OCI-LY1 (cell line): ENCODE measurements at regions not wholly inside any gene's neighbourhood (a gene's known extent, or its start where the extent isn't known, plus 50 kb on each side); places are given as distances from the start of the nearest gene placed in this dataset.
"Not testable (repeated sequence)": the region's sequence is repeated elsewhere in the genome, so short reads cannot be mapped to it uniquely, and the experiment has no call there.

ENCODE experiments used
- H2AFZ ChIP-seq: fragments of 200-600 bp; sonication (generic), shearing (Covaris generic); 2 replicates; pipeline ENCODE4 v1.6.0; 2014; ENCODE audit warnings: antibody characterized with exemption, mild to moderate bottlenecking, low read length
- H3F3A ChIP-seq: fragments of 200-600 bp; sonication (generic), shearing (Covaris generic); 2 replicates; pipeline ENCODE4 v1.6.0; 2014; ENCODE audit warnings: mild to moderate bottlenecking, antibody characterized with exemption, low read length, moderate library complexity; ENCODE audit not compliant: insufficient read depth
- H3K27ac ChIP-seq: fragments of 200-600 bp; sonication (generic); 2 replicates; pipeline ENCODE4 v1.5.1; 2014; ENCODE audit warnings: low read length, mixed run types, mild to moderate bottlenecking, low read depth; ENCODE audit not compliant: poor library complexity, severe bottlenecking
- H3K27me3 ChIP-seq: fragments of 200-600 bp; sonication (generic); 2 replicates; pipeline ENCODE4 v1.6.0; 2014; ENCODE audit warnings: antibody characterized with exemption, mild to moderate bottlenecking, low read length, moderate library complexity; ENCODE audit not compliant: insufficient read depth
- H3K36me3 ChIP-seq: fragments of 200-600 bp; sonication (generic); 2 replicates; pipeline ENCODE4 v1.6.1; 2014; ENCODE audit warnings: mild to moderate bottlenecking, antibody characterized with exemption, low read length, moderate library complexity, mixed read lengths; ENCODE audit not compliant: insufficient read depth
- H3K4me1 ChIP-seq: fragments of 200-600 bp; sonication (generic); 2 replicates; pipeline ENCODE4 v1.5.1; 2014; ENCODE audit warnings: mild to moderate bottlenecking, low read length, moderate library complexity; ENCODE audit not compliant: insufficient read depth, severe bottlenecking
- H3K4me2 ChIP-seq: fragments of 200-600 bp; sonication (generic), shearing (Covaris generic); 2 replicates; pipeline ENCODE4 v1.6.1; 2014; ENCODE audit warnings: low read length
- H3K4me3 ChIP-seq: fragments of 200-600 bp; sonication (generic); 2 replicates; pipeline ENCODE4 v1.5.1; 2014; ENCODE audit warnings: low read length, low read depth, mild to moderate bottlenecking, mixed read lengths; ENCODE audit not compliant: poor library complexity, severe bottlenecking
- H3K79me2 ChIP-seq: fragments of 200-600 bp; shearing (Covaris generic); 2 replicates; pipeline ENCODE4 v1.6.1; 2016; ENCODE audit warnings: mixed run types, low read length, mixed read lengths; ENCODE audit not compliant: insufficient read depth
- H3K9ac ChIP-seq: fragments of 200-600 bp; sonication (generic), shearing (Covaris generic); 2 replicates; pipeline ENCODE4 v1.6.1; 2014; ENCODE audit warnings: mild to moderate bottlenecking, low read length, mixed read lengths
- H3K9me2 ChIP-seq: fragments of 200-600 bp; sonication (generic), shearing (Covaris generic); 2 replicates; pipeline ENCODE4 v1.6.1; 2014; ENCODE audit warnings: low read depth, mild to moderate bottlenecking, low read length, mixed read lengths
- H3K9me3 ChIP-seq: fragments of 200-600 bp; shearing (Covaris generic); 2 replicates; pipeline ENCODE4 v1.6.1; 2014; ENCODE audit warnings: low read length, mixed read lengths
- H4K20me1 ChIP-seq: fragments of 200-600 bp; sonication (generic), shearing (Covaris generic); 2 replicates; pipeline ENCODE4 v1.6.0; 2016; ENCODE audit warnings: mild to moderate bottlenecking, low read length; ENCODE audit not compliant: insufficient read depth
- EZH2 ChIP-seq: fragments of 200-600 bp; sonication (generic), shearing (Covaris generic); IDR thresholded peaks from 2 replicates; pipeline ENCODE4 v1.8.0; 2017; ENCODE audit warnings: borderline replicate concordance, mixed run types, mild to moderate bottlenecking, antibody characterized with exemption, low read length, moderate library complexity, mixed read lengths
- TF ChIP-seq, protein P1 (sequence below): fragments of 200-600 bp; sonication (generic), shearing (Covaris generic); IDR thresholded peaks from 2 replicates; pipeline ENCODE4 v1.5.1; 2017; ENCODE audit warnings: mild to moderate bottlenecking, antibody characterized with exemption, low read length, moderate library complexity, mixed read lengths

DNA sequence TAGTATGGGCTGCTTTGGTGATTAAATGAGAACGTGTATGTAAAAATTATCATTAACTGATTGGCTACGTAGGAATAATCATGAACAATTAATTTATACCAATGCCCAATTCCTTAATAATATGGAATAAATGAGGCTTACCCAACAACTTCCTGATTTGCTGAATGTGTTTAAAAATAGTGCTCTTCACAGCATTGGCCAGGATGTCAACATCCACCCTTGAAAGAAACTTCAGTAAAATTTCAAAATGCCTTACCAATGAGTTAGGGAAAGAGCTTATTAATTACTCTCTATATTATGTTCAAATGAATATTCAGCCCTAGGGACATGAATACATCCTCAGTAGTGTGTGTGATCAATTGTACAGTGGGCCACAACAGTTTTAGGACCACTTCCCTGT lies 401.4 kb downstream of the PSAT1 start:
- Histone ChIP-seq H3K4me1 (no peaks in the 10 kb centered on the region), H3K4me2 (no peak overlapping the region), H3F3A (no peaks in the 10 kb centered on the region), H3K9me3 (no peaks in the 10 kb centered on the region), H3K4me3 (no peak overlapping the region), H2AFZ (no peak overlapping the region), H3K27ac (no peak overlapping the region), H3K79me2 (no peaks in the 10 kb centered on the region), H3K9ac (no peak overlapping the region), H4K20me1 (no peaks in the 10 kb centered on the region), H3K27me3 (no peaks in the 10 kb centered on the region), H3K36me3 (no peaks in the 10 kb centered on the region), H3K9me2 (no peaks in the 10 kb centered on the region)
- no peak for TF ChIP-seq EZH2
- TF ChIP-seq, protein P1, sequence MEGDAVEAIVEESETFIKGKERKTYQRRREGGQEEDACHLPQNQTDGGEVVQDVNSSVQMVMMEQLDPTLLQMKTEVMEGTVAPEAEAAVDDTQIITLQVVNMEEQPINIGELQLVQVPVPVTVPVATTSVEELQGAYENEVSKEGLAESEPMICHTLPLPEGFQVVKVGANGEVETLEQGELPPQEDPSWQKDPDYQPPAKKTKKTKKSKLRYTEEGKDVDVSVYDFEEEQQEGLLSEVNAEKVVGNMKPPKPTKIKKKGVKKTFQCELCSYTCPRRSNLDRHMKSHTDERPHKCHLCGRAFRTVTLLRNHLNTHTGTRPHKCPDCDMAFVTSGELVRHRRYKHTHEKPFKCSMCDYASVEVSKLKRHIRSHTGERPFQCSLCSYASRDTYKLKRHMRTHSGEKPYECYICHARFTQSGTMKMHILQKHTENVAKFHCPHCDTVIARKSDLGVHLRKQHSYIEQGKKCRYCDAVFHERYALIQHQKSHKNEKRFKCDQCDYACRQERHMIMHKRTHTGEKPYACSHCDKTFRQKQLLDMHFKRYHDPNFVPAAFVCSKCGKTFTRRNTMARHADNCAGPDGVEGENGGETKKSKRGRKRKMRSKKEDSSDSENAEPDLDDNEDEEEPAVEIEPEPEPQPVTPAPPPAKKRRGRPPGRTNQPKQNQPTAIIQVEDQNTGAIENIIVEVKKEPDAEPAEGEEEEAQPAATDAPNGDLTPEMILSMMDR, result no peak

DNA sequence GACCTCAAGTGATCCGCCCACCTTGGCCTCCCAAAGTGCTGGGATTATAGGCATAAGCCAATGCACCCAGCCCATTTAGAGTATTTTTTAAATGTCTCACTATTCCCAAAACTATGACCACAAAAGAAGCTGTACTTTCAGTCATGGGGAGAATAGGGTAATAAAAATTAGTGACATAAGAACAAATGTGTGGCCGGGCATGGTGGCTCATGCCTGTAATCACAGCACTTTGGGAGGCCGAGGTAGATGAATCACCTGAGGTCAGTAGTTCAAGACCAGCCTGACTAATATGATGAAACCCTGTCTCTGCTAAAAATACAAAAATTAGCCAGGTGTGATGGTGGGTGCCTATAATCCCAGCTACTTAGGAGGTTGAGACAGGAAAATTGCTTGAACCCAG lies 402.3 kb downstream of the PSAT1 start:
- H3K27ac ChIP-seq, H3K79me2 ChIP-seq, H3K4me1 ChIP-seq, H2AFZ ChIP-seq, H3K9me2 ChIP-seq, H3K36me3 ChIP-seq, H3K9me3 ChIP-seq, H3K9ac ChIP-seq, H3K4me3 ChIP-seq, H4K20me1 ChIP-seq, H3F3A ChIP-seq, H3K27me3 ChIP-seq, H3K4me2 ChIP-seq: not testable (repeated sequence)

GRCh38 chr9:78704153-78704552 lies 407.2 kb downstream of the PSAT1 start:
- H3K27ac ChIP-seq, H3K9me3 ChIP-seq, H3K4me2 ChIP-seq, H4K20me1 ChIP-seq, H3F3A ChIP-seq, H3K4me1 ChIP-seq, H2AFZ ChIP-seq, H3K4me3 ChIP-seq, H3K9ac ChIP-seq, H3K27me3 ChIP-seq, H3K36me3 ChIP-seq, H3K9me2 ChIP-seq, H3K79me2 ChIP-seq: not testable (repeated sequence)
- TF ChIP-seq, protein P1, result peak; percentile 34

DNA sequence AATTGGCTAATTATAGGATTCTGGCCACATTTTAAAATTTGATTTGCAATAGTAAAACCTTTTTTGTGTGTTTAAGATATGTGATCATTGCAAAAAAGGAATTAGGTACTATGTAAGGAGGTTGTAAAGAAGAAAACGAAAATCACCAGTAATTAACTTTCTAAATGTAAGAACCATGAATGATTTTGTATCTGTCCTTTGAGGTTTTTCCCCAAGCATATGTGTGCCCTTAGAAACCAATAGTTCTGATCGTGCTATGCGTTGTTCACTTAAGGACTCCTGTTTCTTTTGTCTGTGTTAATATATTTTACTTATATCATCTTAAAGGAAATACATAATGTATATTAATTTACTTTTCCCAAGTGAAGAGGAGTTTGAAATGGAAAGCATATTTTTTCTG lies 410.2 kb downstream of the PSAT1 start:
- Histone ChIP-seq H3K9me3 (no peaks in the 10 kb centered on the region), H2AFZ (no peak overlapping the region), H3K4me2 (no peak overlapping the region), H3K27ac (no peak overlapping the region), H3K27me3 (no peaks in the 10 kb centered on the region), H3K79me2 (no peaks in the 10 kb centered on the region), H3K9ac (no peak overlapping the region), H3K9me2 (no peaks in the 10 kb centered on the region), H4K20me1 (no peaks in the 10 kb centered on the region), H3K4me1 (no peaks in the 10 kb centered on the region), H3K36me3 (no peaks in the 10 kb centered on the region), H3F3A (no peaks in the 10 kb centered on the region), H3K4me3 (no peak overlapping the region)
- TF ChIP-seq, protein P1, result no peak
- no peak for TF ChIP-seq EZH2
